Pancreas (tissue), 10 donors: ENCODE measurements at regions not wholly inside any gene's neighbourhood (a gene's known extent, or its start where the extent isn't known, plus 50 kb on each side); places are given as distances from the start of the nearest gene placed in this dataset.
A peak's percentile ranks its signal among the peaks of the same experiment; 100 is the strongest.

Source experiments
- ATAC-seq, 4 donors: fragments of 200-7000 bp; cut with Tn5 transposase; one replicate each; pipeline versions ENCODE4 v1.8.0 to v1.9.1; 2020; ENCODE audit warnings: mild to moderate bottlenecking in 4 of 4, moderate library complexity in 4 of 4
- DNase-seq, 6 donors: peaks; one replicate each; pipeline ENCODE4 v3.0.0-alpha.2; 2020
- FAIRE-seq: peaks from 2 replicates; lab custom pipeline; 2012; peaks lifted over from hg19 to GRCh38; lab: Jason Lieb, UNC
- H3K27ac ChIP-seq, 4 donors: fragments of 200-600 bp; sonication (generic); 1 replicate in 3 of 4; 2 replicates in 1 of 4; pipeline versions ENCODE4 v1.5.0 to v1.8.0; 2020
- H3K27me3 ChIP-seq, 4 donors: fragments of 200-600 bp; one replicate each; pipeline ENCODE4 v1.8.0; 2021
- H3K36me3 ChIP-seq, 3 donors: fragments of 200-600 bp; sonication (generic) in 1 of 3; one replicate each; pipeline versions ENCODE4 v1.5.0 to v1.8.0; 2020 to 2021
- H3K4me1 ChIP-seq, 3 donors: fragments of 200-600 bp; one replicate each; pipeline ENCODE4 v1.8.0; 2021
- H3K4me3 ChIP-seq, 4 donors: fragments of 200-600 bp; sonication (generic) in 2 of 4; one replicate each; pipeline versions ENCODE4 v1.5.0 to v1.8.0; 2020 to 2021
- H3K9me3 ChIP-seq, 4 donors: fragments of 200-600 bp; one replicate each; pipeline ENCODE4 v1.8.0; 2021
- WGBS, 2 donors: extraction: QIAGEN DNeasy Blood & Tissue Kit; methylation state at CpG; one replicate each; pipeline ENCODE4 v1.1.7; 2013; 5-methylcytosine and 5-hydroxymethylcytosine counted together
- intact Hi-C, 3 donors: fragments of 100-400 bp; cut with DNase I; formaldehyde crosslinking; loops; one replicate each; pipeline versions ENCODE4 v1.11.1 to v1.14.2; 2022
- TF ChIP-seq, protein P1 (sequence below), 4 donors: fragments of 200-600 bp; sonication (generic) in 3 of 4; IDR thresholded peaks; one replicate each; pipeline versions ENCODE4 v1.5.0 to v1.8.0; 2021; ENCODE audit warnings: antibody characterized with exemption in 4 of 4
- donor health status: healthy with polysubstance abuse.
- donor health status: DM: no; HTN: no; CAD: no; lungs with moderate emphysema.
- donor health status: DM: no; HTN: no; CAD: no.
- donor health status: control.
- donor health status: control.
- donor health status: Bipolar disorder and iron deficiency.
- donor health status: DM: yes; HTN: yes; CAD: no.
- donor health status: DM: no; HTN: no; CAD: no.
- donor health status: DM: no; HTN: no; CAD: no.
- donor health status: DM: yes; HTN: yes; CAD: no.

DNA sequence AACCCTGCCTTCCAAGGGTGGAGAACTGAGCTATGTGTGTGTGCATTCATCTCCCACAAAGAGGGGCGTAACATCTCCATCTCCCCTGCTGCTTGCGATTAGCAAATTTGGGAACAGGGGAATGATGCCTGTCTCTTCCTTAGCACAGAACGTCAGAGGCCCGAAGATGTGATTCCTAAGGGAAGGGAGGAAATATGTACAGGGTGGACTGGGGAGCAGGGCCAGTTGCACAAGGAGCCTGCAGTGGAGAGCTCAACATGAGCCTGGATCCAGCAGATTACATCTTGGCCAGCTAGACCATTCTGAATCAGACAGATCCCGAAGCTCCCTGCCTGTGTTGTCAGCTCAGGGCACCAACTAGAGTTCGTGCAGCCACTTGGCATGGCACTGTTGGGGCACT, 118.1 kb downstream of the NGF start:
- ATAC-seq = peak in 3 of 4 donors; percentile 28 to 65 (median 46)
- FAIRE-seq = no peak
- no peak for DNase-seq
- H3K4me3 ChIP-seq = no peak overlapping the region
- no peak overlapping the region for H3K27ac ChIP-seq
- H3K9me3 ChIP-seq = no peaks in the 10 kb centered on the region
- TF ChIP-seq, protein P1, sequence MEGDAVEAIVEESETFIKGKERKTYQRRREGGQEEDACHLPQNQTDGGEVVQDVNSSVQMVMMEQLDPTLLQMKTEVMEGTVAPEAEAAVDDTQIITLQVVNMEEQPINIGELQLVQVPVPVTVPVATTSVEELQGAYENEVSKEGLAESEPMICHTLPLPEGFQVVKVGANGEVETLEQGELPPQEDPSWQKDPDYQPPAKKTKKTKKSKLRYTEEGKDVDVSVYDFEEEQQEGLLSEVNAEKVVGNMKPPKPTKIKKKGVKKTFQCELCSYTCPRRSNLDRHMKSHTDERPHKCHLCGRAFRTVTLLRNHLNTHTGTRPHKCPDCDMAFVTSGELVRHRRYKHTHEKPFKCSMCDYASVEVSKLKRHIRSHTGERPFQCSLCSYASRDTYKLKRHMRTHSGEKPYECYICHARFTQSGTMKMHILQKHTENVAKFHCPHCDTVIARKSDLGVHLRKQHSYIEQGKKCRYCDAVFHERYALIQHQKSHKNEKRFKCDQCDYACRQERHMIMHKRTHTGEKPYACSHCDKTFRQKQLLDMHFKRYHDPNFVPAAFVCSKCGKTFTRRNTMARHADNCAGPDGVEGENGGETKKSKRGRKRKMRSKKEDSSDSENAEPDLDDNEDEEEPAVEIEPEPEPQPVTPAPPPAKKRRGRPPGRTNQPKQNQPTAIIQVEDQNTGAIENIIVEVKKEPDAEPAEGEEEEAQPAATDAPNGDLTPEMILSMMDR (IDR thresholded peaks at IDR 0.05) = no peak
- no peaks in the 10 kb centered on the region for H3K36me3 ChIP-seq
- no peaks in the 10 kb centered on the region for H3K4me1 ChIP-seq
- H3K27me3 ChIP-seq = no peaks in the 10 kb centered on the region
- intact Hi-C loops = no loop called here
- 76 to 90% methylated on average over 6 of the region's 6 CpGs for WGBS, 2 donors

DNA sequence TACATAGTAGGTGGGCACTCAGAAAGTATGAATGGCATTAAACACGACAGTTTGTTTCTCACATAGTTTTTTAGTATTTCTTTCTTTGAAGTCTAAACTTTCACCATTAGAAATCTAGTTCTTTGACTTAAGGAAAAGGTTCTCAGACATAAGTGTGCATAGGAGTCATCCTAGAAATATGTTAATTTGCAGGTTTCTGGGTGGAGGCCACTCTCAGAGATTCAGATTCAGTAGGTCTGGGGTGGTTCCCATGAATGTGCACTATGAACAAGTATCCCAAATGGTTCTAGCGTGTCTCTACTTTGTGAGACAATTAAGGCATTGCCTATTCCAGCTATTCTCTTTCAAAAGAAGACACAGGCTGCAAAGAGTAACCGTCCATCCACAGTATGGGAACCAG, 119.3 kb downstream of the NGF start:
- Histone ChIP-seq H3K9me3 (no peaks in the 10 kb centered on the region), H3K36me3 (no peaks in the 10 kb centered on the region), H3K4me1 (peaks cover 0 to 4% (median 0%) of the 10 kb centered on the region in 3 donors), H3K4me3 (no peak overlapping the region), H3K27ac (no peak overlapping the region), H3K27me3 (no peaks in the 10 kb centered on the region)
- ATAC-seq (no peak), DNase-seq (no peak), FAIRE-seq (no peak)
- intact Hi-C loops = no loop called here
- TF ChIP-seq, protein P1 (IDR thresholded peaks at IDR 0.05) = no peak
- 88 to 100% methylated on average over 3 of the region's 3 CpGs for WGBS, 2 donors

DNA sequence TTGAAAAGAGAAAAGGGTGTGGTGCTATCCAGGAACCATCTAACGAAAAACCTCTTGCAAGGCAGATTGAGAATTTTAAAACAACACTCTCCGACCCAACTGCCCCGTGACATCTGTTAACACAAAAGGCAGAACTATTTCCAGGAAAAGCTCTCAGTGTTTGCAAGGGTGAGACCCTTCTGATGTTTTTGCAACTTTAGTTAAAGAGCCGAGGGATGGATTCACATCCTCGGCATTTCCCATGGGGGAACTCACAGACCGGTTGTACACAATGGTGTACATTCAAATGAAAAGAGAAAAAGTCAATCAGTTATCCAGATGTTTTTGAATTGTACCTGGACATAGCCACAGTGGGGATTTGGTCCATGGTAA, 120.0 kb downstream of the NGF start:
- no peak for DNase-seq

DNA sequence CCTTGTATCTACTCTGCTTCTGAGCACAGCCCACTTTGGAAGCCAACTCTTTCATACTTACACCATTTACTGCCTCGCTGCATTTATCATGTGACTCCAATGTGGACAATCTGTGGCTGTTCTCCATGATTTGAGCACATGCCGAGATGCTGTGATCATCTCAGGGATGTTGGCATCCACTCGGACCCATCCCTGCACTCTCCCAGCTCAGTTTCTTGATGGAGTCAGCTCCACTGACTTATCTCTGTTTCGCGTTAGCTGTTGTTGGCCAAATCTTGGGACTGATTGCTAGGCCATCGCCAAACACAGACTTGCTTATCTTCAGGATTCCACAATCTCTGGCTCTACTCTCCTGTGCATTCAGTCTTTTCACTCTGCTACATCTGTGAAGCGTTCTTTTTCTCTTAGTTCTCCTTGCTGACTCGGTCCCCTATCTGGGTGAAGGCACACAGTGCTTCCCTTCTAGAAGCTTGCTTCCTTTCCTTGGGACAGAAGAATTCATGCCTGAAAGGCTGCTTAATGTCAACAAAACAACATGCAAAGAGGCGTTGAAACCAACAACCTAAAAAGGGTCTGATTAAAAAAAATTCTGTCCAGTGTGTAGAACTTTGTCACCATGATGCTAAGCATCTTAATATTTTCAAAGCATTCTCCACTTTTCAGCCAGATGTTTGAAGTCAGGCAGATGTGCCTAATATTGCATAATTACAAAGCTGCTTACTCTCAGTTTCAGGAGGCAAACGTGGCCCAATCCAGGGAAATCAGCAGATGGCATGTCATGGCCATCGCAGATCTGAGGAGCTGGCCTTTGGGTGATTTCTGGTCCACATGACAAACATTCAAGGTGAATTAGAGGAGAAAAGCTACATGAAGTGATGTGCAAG, 120.7 kb downstream of the NGF start:
- peak in 2 of 4 donors; percentile 11 to 12 for ATAC-seq
- 61 to 66% methylated on average over 11 of the region's 11 CpGs for WGBS, 2 donors
- intact Hi-C loops = no loop called here

More for the DNA sequence above, 120.0 kb downstream of the NGF start:
- TF ChIP-seq, protein P1 (IDR thresholded peaks at IDR 0.05) = no peak
- H3K4me3 ChIP-seq = no peak overlapping the region
- H3K9me3 ChIP-seq = no peaks in the 10 kb centered on the region
- intact Hi-C loops = no loop called here
- H3K4me1 ChIP-seq = peaks cover 0 to 4% (median 0%) of the 10 kb centered on the region in 3 donors
- ATAC-seq (no peak), FAIRE-seq (no peak)
- H3K27me3 ChIP-seq = no peaks in the 10 kb centered on the region
- WGBS, 2 donors = 85 to 86% methylated on average over 6 of the region's 6 CpGs
- H3K36me3 ChIP-seq = no peaks in the 10 kb centered on the region
- no peak overlapping the region for H3K27ac ChIP-seq

More for the DNA sequence above, 120.7 kb downstream of the NGF start:
- H3K4me1 ChIP-seq = peaks cover 0 to 4% (median 0%) of the 10 kb centered on the region in 3 donors
- H3K4me3 ChIP-seq = no peak overlapping the region
- TF ChIP-seq, protein P1 (IDR thresholded peaks at IDR 0.05) = no peak
- H3K9me3 ChIP-seq = no peaks in the 10 kb centered on the region
- no peaks in the 10 kb centered on the region for H3K27me3 ChIP-seq
- no peak for FAIRE-seq
- DNase-seq = no peak
- H3K27ac ChIP-seq = no peak overlapping the region
- H3K36me3 ChIP-seq = no peaks in the 10 kb centered on the region
